Limb (tissue), 2 donors: ENCODE measurements at regions not wholly inside any gene's neighbourhood (a gene's known extent, or its start where the extent isn't known, plus 50 kb on each side); places are given as distances from the start of the nearest gene placed in this dataset.

ENCODE experiments used
- DNase-seq, 2 donors: peaks; one replicate each; pipeline ENCODE4 v3.0.0-alpha.2; 2016; ENCODE audit errors: extremely low spot score in 2 of 2

DNA sequence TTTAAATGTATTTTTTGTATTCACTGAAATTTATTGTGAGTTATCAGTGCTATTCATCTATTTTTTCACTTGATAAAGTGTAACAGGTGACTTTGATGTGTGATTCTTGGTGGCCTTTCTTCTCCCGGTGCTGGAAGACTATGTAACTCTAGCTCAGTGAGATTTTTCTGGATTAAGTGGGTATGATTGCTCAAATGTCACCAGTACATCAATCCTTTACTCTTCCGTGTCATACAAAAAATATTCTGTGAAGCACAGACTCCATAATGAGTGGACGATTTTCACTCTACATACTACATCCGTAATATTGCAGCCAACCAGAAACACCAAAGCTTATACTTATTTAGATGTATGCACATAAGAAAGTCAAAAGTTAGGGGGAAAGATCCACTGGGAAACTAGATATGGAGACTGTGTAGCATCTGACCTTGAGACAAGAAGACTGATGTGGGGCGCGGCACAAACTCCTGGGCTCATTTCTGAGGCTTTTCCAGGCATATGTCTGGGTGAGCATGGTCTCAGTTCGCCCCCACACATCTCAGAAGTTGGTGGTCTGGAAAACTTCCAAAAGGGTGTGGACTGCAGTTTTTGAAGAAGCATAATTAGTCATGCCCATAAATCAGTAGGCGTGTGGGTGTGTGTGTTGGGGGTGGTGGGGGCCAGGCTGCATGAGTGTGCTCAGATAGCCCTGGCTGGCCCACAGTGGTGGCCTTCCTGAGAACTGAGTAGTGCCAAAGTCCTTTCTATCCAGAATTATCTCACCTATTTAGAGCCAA, 53.9 kb upstream of the TENM3 start:
- peak in 1 of 2 donors; percentile 46 for DNase-seq

DNA sequence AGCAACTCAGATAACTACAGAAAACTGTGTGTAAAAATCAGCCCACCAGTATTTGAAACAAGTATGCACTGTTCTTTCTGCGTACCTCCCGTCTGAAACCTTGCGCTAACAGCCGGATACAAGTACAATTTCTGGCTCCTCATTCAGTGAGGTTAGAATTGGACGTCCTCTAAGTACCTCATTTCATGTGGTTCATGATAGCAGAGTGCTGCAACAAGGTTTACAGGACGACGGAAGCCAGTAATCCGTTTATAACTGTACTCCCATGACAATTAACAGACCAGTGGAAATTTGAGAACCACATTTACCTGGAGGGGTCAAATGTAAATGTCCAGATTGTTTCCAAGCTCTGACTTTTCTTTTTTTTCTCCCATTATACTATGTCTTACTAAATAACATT, 52.9 kb upstream of the TENM3 start:
- DNase-seq: no peak

DNA sequence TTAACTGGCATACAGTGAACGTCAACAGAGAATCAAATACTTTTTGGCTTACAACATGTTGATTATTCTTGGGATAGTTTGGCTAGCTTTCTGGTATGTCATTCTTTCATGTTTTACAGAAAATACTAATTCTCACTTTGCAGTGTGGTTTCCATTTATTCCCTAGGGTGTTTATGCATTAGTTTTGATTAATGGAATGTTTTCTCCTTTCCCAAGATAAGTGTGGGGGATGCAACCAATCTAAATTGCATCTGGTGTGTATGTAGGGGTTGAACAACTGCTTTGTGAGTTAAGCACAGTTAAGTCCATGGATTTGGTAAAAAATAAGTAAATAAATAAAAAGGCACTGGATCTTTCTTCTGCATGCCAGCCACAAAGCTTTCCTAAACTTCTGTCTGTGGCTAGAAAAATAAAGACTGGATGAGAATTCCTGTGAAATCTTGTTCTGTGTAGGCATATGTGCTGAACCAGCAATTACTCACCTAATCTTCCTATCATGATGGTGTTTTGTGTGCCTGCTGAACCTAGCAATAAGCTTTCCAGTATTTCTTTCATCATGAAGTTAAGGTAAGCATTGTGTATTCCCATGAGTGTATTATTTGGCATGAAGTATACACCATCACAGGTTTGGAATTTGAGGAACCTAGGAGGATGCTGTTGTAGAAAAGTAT, 50.6 kb upstream of the TENM3 start:
- DNase-seq: no peak

DNA sequence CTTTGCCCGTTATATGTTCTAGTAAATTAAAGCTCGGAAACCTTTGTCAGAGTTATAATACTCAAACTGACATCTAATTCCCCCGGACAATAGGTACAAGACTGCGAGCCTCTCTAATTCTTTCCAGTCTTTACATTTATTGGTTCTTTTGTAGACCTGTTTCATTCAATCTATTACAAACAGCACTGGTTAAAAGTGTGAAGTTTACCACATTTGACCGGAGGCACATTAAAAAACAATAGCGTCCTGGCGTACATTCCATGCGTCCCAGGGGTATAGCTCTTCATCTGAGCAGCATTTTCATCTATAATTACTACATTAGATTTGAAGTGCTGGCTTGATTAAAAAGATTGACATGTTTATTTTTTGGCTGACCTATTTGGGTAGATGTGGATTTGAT, 49.9 kb upstream of the TENM3 start:
- DNase-seq: no peak
